CD4-positive, alpha-beta T cell treated with Interferon alpha-2 for 1 hour (primary cell): ENCODE measurements at regions not wholly inside any gene's neighbourhood (a gene's known extent, or its start where the extent isn't known, plus 50 kb on each side); places are given as distances from the start of the nearest gene placed in this dataset.

ENCODE experiments used
- DNase-seq, 2 donors: peaks; one replicate each; pipeline ENCODE4 v3.0.0-alpha.2; 2020 to 2022

DNA sequence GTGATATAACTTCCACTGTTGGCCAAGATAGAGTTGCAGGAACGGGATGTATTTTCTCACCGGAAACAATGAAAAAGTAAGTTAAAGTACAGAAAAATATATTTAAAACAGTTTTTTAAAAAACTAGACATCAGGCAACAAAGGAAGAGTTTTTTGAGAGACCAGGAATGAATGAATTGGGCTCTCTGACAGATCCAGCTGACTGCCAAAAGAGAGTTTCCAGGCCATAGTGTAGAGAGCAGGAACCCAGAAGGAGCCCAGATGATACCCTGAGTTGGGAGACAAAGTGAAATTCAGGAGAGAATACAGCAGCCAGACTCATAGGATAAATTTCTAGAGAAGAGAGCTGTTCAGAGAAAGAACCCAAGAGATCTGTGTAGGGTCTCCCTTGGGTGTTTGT lies 362.6 kb upstream of the SMIM21 start:
- no peak for DNase-seq

DNA sequence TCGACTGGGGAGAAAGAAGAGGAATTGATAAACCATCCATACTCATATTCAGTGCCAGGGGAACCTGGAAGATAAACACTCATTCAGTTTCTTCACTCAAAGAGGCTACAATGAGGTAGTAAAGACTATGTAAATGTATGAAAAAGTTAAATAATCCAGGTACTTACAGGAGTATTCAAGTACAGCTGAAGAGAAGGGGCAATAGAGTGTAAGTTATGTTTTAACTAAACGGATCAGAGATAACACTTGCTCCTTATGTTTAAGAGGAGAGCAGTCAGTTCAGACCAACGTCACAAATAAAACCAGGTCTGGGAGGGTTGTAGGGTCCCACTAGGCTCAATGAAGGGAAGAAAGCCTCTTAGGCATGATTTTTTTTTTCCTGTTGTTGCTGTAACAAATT lies 358.3 kb upstream of the SMIM21 start:
- no peak for DNase-seq

DNA sequence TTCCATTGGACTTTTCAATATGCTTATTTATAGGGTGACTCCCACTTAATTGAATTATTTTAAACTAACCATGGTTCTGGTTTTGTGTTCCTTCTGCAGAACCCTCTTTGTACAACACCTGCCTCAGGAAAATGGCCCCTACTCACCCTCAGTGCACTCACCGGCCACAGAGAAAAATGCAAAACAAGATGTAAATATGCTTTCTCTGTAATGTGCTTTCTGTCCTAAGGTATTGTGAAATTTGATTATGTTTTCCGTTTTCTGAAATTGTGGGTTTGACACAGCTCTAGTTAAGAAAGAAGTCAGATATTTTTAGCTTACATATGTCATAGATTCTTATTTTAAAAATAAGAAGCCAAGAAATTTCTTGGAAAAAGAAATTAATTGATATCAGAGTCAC lies 357.7 kb upstream of the SMIM21 start:
- DNase-seq: no peak

DNA sequence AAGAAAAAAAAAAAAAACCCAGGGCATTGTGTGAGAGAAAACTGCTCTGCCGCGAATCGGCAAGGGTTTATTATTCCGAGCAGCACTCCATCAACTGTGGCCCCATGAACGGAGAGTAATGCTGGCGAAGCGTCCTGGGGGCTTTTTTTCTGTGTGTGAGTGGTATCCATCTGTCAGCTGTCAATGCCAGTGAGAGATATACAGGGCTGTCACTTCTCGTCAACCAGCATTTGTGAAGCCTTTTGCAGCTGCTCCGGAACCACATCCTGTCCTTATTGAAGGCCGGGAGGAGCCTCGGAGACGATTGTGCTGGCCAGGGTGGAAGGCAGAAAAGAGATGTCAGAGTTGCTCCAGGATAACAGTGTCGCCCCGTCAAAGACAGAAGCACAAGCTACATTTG lies 356.9 kb upstream of the SMIM21 start:
- DNase-seq: no peak

DNA sequence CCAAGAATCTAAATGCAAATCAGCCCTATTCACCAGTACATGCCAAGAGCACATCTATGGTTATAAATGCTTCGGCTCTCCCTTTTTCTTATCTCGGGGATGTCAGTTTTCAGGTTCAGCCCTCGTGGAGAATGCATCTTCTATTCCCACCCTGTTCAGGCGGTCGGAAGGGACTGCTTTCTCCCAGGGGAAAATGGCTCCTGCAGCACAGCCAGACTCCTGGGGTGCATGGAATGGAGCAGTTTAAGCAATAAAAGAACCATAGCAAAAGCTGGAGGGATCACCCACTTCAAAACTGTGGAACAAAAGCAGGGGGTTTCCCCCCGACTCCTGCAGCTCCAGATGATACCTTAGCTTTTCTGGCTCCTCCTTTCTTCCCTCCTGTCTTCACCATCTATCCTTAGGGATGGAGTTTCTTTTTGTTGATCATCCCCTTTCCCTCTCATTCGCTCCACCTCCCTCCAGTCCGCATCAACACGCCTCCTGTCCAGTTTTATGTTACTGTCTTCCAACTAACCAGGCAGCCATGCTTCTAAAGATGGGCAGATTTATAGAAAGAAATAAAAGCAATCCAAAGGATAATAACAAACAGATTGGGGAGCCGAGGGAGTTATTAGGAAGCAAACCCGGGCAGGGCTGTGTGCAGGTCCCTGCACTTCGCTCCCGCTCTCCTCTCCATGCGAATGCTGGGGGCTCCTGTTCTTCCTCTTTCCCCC lies 356.2 kb upstream of the SMIM21 start:
- no peak for DNase-seq

DNA sequence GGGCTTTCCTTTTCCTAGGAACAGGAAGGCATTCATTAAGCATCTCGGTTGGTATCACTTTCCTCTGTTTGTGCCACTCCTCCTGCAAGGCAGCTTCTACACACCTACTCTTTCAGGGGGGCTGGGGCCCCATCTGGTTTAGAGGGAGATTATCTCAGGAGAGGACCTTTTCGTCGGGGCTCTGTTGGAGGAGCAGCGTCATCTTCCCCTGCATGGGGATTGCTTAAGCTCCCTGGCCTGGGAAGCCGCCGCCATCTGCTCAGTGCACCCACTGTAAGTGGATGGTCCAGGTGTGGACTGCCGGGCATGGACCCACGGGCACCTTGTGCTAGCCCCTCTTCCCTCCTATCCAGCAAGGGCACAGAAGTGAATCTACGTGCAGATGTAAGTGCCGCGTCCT lies 355.3 kb upstream of the SMIM21 start:
- no peak for DNase-seq

DNA sequence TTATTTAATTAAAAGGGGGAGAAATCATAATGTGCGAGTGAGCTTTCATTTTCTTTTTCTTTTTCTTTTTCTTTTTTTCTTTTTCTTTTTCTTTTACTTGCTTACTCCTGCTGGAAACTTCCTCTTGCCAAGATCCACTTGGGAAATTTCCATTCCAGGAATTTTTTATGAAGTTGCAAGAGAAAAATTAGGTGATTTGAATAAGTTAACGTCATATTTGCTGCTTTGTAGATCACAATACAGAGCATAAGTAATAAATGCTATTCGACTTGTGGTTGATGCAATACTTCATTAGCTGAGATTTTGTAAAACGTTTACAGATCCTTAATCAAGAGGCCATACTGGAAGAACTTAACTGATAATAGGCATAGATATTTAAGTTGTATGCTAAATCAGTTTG lies 354.7 kb upstream of the SMIM21 start:
- no peak for DNase-seq

DNA sequence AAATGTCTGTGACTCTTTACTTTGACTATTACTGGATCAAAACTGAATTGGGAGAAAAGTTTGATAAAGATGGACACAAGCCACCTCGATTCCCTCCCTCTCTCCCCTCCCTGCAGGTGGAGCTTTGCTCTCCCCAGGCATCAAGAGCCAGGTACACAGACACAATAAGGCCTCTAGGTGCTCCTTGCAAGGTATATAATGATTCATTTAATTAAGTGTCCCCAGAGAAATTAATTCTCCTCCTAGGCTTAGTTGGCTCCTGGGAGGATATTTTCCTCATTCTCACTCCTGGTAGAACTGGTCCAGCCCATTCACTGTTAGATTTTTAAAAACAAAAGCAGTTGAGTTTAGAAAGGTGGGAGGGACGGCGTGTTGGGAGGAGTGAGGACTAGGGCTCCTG lies 352.4 kb upstream of the SMIM21 start:
- no peak for DNase-seq

DNA sequence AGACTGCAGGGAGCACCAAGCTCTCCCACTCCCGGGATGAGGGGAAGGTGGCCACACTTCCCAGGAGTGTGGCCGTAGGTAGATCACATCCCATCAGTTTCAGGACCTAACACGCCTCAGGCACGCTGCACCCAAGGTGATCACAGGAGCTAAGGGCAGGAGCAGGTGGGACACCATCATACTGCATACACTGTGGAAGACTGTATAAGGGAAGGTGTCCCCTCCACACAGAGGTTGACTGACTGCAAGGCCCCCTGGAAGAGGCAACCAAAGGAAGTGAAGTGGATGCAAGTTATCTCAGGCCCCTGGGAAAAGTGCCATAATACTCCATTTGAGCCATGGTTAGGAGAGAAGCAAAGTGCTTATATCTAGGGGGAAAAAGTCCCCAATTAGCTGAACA lies 351.9 kb upstream of the SMIM21 start:
- no peak for DNase-seq

DNA sequence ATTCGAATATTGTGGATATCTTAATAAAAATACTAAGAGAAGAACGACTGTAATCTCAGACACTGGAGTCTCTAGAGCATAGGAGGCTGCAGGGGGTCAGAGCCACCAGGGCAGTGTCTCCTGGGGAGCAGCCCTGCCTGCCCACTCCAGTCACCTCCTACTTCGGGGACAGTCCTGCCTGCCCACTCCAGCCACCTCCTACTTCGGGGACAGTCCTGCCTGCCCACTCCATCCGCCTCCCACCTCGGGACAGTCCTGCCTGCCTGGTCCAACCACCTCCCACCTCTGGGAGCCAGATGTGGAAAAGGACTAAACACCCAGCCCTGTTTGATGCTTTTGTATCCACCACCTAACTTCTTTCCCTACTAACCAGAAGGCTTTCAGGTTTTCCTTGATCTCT lies 350.1 kb upstream of the SMIM21 start:
- DNase-seq: no peak

DNA sequence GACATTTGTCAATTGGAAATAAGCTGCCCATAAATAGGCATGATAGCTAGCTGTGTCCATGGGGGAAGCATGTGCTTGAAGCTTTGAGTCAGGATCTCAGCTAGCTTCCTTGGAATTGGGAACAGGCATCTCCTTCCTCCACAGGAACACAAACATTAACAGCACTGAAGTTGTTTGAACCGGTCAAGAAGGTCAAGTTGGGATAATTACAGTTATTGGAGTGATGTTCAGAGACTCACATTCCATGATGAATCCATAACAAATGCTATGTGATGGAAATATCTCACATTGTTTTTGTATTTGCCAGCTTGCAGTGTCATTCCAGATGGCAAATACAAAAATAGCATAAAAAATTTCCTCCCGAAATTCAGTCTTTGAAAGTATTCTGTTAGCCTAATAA lies 347.6 kb upstream of the SMIM21 start:
- no peak for DNase-seq

DNA sequence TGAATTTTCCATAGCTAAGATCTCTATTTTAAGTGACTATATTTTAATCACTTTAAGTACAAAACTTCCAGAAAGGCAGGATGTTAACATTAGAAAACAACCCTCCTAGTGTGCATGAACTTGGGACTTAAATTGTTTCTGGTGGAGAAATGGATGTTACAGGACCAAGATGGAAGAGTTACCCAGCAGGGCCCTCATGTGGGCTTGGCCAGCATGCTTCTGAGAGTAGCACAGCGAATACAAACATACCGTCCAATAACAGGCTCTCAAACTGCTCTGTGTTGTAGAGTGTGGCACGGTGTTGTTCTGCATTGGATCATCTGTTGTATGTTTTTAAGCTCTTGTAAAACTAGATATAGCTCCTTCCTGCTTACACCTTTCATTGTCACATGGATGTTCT lies 346.1 kb upstream of the SMIM21 start:
- DNase-seq: no peak

DNA sequence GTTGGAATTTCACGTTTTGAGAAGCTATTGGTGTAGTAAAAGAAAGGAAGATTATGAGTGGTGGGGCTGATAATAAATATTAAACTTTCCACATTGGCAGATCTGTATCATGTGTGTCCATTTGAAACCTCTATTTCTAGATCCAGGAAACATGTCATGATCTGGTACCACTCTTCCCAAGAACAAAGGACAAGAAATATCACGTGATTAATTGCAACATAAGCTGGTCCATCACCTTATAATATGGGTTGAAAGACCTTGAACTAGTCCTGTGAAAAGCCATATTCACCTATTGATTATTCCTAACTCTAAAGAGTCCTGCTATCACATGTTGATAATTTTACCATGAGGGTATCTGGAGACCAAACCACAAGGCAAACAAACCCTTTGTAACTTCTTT lies 335.3 kb upstream of the SMIM21 start:
- DNase-seq: no peak

DNA sequence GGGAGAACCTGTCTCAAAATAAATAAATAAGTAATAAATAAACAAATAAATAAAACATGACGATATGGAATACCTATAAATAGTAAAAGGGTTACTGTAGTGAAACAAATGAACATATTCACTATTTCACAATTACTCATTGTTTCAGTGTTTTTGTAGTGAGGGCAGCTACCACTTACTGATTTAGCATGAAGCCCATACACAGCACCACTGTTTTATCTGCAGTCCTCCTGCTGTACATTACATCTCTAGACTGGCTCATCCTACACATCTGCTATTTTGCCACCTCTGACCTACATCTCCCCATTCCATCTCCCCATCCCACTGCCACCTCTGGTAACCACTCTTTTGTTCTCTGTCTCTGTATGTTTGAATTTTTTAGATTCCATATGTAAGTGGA lies 332.7 kb upstream of the SMIM21 start:
- DNase-seq: no peak

DNA sequence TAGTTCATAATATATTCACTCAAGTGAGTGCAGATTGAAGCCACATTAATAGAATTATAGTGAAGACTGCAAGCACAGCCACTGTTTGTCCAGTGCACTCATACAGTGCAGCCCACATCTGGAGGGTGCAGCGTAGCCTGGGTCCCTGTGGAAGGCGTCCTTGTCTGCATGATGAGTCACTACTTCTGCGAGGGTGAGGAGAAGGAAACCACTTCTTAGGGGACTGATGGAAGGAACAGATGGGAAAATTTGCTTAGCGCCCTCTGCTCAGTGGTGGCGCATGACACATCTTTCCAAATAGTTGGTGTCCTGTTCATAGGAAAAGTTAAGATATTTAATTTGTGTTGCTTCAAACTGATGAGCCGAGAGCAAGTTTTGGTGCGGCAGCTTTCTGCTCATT lies 330.4 kb upstream of the SMIM21 start:
- DNase-seq: no peak

DNA sequence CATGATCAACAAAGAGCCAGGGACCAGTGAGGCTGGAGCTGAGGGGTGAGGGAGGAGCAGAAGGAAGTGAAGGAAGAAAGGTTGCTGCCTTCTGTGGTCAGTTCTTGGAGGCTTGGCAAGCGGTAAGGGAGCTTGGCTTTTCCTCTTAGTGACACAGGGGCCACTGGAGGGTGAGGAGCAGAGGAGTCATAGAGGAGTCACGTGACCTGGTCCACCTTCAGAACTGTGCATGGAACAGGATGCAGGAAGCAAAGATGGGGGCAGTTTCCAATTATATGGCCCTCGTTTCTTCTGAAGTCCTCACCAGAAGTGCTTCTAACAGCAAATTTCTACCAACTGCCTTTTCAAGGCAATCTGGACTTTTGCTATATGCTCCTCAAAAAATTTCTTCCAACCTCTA lies 326.9 kb upstream of the SMIM21 start:
- no peak for DNase-seq

DNA sequence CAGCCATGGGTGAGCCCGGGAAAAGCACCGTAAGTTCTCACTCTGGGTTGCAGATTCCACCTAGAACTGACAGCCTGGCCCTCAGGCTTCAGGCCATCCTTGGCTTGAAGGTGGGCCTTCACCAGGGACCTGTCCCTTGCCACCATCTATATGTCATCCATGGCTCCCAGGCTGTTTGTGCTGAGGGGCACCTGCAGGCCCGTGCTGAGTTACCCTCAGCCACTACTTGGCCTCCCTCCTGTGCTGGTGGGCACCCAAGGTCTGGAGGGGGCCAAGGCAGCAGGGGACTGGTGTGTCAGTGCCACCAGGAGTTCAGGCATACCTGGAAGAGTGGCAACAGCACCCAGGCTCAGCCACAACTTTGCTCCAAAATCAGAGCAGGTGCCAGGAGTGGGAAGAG lies 326.2 kb upstream of the SMIM21 start:
- no peak for DNase-seq

DNA sequence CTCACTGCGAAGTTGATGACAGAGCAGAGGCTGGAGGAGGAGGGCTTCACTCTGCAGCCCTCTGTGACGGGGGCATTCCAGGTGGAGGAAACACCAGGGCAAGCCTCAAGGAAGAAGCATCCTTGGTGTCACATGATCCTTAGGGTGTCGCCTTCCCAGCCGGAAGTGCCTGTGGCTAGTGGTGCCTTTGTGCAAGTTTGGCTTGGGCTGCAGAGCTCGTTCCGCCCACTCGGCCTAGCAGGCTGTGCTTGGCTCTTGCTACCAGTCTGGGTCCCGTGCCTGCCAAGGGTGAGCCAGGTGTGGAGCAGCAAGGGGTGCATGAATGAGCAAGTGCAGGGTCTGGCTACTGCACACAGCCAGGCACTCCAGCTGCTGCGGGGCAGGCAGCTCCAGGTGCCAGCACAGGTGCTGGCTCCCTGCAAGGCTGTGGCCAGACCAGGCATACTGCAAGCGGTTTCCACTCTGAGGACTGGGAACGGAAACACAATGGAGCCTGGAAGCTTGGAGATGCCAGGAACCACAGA lies 325.3 kb upstream of the SMIM21 start:
- no peak for DNase-seq

DNA sequence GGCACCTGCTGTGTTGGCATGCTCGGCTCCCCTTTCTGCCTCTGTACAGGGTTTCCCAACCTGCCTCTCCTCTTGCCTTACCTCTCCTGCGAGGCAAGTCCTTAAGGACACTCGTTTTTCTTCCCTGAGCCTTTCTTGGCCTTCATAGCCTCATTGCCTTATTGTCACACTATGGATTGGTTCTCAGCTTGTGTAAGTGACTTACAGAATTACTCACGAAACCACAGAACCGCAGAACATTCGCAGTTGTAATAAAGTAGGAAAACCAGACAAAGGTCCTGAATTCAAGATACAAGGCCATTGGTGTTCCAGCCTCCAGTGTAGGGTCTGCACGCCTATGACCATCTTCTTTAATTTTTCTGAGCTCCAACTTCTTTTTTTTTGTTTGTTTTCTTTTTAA lies 317.6 kb upstream of the SMIM21 start:
- DNase-seq: no peak

DNA sequence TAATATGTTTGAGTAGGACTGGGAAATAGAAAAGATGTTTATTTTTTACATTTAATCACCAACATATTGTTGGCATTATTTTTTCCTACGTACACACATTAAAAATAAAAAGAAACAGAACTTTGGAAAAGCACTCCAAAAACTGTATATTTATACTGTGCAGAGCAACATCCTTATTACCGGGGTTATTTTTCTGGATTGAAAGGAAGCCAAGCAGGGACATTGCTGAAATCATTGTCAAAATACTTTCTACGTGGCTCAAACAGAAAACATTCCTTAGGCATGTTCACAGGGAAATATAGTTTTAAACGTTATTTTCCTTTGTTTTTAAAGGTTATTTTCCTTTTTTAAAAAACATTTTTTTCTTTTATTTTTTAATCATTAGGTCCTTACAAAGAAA lies 315.0 kb upstream of the SMIM21 start:
- DNase-seq: no peak

DNA sequence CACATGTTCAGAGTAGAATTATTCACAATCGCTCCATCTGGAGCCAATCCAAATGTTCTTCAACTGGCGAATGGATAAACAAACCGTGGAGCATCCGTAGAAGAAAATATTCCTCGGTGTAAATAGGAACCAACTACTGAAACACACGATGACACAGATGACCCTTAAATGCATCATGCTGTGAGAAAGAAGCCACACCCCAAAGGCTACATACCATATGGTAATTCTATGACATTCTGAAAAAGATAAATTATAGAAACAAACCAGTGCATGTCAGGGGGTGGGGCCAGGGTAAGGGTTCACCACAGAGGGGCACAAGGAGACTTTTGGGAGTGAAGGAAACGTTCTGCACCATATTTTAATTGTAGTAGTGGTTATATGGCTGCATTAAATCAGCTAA lies 312.2 kb upstream of the SMIM21 start:
- DNase-seq: no peak

DNA sequence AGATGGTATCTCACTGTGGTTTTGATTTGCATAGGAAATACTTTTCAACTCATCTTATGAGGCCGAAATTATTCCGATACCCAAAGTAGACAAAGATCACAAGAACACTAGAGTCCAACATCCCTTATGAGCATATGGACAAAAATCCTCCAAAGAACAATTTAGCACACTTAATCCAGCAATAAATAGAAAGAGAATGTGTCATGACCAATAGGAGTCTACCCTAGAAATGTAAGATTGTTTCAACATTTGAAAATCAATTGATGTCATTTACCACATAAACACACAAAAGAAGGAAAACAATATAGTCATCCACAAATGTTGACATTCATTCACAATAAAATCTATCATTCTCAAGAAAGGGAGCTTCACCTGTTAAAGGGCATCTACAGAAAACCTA lies 307.8 kb upstream of the SMIM21 start:
- no peak for DNase-seq

DNA sequence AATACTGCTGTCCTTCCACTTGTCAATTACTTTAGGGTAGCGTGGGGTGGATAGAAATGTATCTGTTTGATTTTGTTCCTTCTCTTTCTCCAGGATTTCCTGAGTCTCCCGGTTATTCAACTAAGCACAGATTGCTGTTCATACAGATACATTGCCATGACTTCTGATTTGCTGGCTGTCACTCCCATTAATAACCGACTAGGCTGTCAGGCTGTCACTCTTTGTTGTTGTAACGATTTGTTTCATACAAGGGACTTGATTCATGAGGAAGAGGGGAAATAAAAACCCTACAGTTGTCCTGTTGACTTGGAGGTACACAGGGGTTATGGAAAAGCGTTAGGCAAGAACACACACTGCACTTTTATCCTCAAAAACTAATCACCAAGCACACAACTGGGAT lies 302.7 kb upstream of the SMIM21 start:
- DNase-seq: no peak

DNA sequence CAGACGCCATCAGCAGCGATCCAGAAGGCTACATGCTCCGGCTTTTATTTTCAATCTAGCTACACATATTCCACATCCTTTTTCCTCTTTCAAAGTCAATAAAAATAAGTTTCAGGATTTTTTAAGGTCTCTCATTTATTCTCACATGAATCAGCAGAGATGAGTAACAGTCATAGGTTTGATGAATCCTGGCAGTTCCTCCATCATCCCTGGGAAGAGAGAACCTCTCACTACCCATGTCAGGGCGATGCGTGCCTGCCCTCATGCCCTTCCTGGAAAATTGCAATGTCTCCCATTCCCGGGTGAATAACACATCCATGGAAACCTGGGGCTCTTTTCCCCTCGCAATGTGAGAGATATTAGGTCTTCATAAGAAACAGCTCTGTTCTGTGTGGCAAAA lies 301.1 kb upstream of the SMIM21 start:
- DNase-seq: no peak

DNA sequence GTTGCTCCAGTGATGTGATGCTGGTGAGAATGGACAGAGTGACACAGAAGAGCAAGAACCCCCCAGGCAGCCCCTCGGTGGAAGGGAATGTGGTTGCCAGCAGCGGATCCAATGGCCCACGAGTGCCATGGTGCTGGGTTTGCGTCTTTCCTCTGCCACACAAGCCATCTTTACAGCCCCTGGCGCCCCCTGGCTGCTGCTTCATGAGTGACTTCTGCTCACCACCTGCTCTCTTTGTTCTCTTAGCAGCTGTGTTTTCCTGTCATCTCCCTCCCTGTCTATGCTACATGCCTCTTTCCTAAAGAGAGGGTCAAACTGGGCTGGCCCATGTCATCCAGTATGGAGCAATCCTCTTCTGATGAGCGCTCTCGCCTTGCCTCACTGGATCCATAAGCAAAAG lies 300.0 kb upstream of the SMIM21 start:
- peak in 1 of 2 donors; percentile 8 for DNase-seq
